ENCODE measurements at regions not wholly inside any gene's neighbourhood (a gene's known extent, or its start where the extent isn't known, plus 50 kb on each side); places are given as distances from the start of the nearest gene placed in this dataset.

GRCh38 chr5:176725521-176726280 lies 78.4 kb downstream of the TSPAN17 start:
- H3K9me3 Mint-ChIP-seq (ENCODE audit: low read depth) = no peaks in the 10 kb centered on the region
- TF ChIP-seq, protein P1, sequence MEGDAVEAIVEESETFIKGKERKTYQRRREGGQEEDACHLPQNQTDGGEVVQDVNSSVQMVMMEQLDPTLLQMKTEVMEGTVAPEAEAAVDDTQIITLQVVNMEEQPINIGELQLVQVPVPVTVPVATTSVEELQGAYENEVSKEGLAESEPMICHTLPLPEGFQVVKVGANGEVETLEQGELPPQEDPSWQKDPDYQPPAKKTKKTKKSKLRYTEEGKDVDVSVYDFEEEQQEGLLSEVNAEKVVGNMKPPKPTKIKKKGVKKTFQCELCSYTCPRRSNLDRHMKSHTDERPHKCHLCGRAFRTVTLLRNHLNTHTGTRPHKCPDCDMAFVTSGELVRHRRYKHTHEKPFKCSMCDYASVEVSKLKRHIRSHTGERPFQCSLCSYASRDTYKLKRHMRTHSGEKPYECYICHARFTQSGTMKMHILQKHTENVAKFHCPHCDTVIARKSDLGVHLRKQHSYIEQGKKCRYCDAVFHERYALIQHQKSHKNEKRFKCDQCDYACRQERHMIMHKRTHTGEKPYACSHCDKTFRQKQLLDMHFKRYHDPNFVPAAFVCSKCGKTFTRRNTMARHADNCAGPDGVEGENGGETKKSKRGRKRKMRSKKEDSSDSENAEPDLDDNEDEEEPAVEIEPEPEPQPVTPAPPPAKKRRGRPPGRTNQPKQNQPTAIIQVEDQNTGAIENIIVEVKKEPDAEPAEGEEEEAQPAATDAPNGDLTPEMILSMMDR (IDR thresholded peaks at IDR 0.05) = no peak
- H3K4me1 Mint-ChIP-seq (ENCODE audit: low read depth) = no peaks in the 10 kb centered on the region
- no peak overlapping the region for H3K27ac Mint-ChIP-seq (ENCODE audit: unreplicated experiment)
- peaks cover 73% of the 10 kb centered on the region for H3K27me3 Mint-ChIP-seq (ENCODE audit: low read depth)
- no peaks in the 10 kb centered on the region for H3K36me3 Mint-ChIP-seq (ENCODE audit: low read depth)
- no peak for DNase-seq (ENCODE audit: low spot score)
- no peak overlapping the region for H3K4me3 Mint-ChIP-seq (ENCODE audit: unreplicated experiment)

DNA sequence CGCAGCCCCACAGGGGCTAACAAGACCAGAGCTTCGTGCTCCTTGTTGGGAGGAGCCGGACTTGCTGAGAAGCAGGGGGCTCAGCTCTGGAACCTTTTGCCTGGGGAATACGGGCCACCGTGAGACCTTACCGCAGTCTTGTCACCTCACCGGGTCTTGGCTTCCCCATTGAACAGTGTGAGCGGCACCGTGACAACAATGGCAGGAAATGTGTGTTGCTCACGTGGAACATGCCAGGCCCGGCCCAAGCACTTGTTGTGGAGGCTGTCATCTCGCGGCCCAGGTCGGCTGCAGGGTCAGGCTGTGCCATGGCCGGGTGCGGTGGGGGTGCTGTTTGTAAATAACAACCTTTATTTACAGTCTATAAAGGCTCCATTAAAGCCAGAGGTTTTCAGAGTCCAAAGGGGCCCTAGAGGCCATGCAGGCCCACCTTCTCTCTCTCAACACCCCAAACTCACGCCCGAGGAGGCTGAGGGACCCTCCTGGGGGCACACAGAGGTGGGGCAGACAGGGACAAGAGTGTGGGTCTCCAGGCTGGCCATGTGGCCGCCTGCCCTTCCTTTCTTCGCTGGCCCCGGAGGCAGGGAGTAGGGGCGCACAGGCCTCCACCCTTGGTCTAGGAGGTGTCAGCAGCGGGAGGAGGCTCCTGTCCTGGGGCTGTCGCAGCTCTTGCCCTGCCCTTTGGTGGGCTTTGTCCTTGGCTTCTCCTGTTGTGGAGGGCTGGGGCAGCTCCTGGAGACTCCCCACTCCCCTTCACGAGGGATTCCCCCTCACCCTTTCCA lies 79.7 kb downstream of the TSPAN17 start:
- DNase-seq (ENCODE audit: low spot score) = no peak
- Mint-ChIP-seq H3K36me3 (ENCODE audit: low read depth) (peaks cover 1% of the 10 kb centered on the region), H3K9me3 (ENCODE audit: low read depth) (peaks cover 5% of the 10 kb centered on the region), H3K27me3 (ENCODE audit: low read depth) (peaks cover 75% of the 10 kb centered on the region), H3K27ac (ENCODE audit: unreplicated experiment) (no peak overlapping the region), H3K4me3 (ENCODE audit: unreplicated experiment) (no peak overlapping the region), H3K4me1 (ENCODE audit: low read depth) (no peaks in the 10 kb centered on the region)
- TF ChIP-seq, protein P1 (IDR thresholded peaks at IDR 0.05) = no peak

- Mint-ChIP-seq H3K27ac (ENCODE audit: unreplicated experiment) (no peak overlapping the region), H3K9me3 (ENCODE audit: low read depth) (peaks cover 5% of the 10 kb centered on the region), H3K27me3 (ENCODE audit: low read depth) (peaks cover 75% of the 10 kb centered on the region), H3K4me1 (ENCODE audit: low read depth) (no peaks in the 10 kb centered on the region), H3K4me3 (ENCODE audit: unreplicated experiment) (no peak overlapping the region), H3K36me3 (ENCODE audit: low read depth) (peaks cover 1% of the 10 kb centered on the region)
- TF ChIP-seq, protein P1 (IDR thresholded peaks at IDR 0.05) = no peak
- DNase-seq (ENCODE audit: low spot score) = no peak
Observed at GRCh38 chr5:176727528-176727900, 80.2 kb downstream of the TSPAN17 start.

DNA sequence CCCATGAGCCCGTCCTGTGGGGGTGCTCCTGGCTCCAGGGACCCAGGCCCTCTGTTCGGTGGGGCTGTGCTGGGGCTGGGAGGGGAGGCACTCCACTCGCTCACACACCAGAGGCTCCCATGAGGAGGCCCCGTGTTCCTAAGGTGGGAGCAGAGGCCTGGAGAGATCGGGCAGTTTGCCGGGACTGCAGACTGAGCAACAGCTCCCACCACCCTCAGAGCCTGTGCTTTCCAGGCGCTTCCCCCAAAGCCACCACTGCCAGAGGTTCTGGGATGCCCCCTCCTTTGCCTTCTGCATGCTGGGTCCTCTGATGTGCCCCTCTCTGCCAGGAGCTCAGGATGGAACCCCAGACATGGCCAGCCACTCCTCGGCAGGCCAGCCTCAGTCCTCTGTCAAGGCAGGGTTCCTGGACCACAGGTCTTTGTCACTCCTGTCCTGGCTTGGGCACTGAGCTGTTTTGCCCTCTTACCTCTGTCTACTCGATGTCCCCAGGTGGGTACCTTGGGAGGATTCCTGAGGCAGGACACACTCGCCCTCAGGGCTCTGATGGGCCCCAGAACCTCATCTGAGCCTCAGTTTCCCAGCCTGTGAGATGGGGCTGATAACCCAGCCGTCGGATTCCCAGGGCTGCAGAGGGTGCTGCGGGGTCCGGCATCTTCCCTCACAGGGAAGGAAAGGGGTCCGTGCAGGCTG lies 80.8 kb downstream of the TSPAN17 start:
- TF ChIP-seq, protein P1 (IDR thresholded peaks at IDR 0.05) = no peak
- no peak overlapping the region for H3K27ac Mint-ChIP-seq (ENCODE audit: unreplicated experiment)
- DNase-seq (ENCODE audit: low spot score) = peak; percentile 78
- H3K4me1 Mint-ChIP-seq (ENCODE audit: low read depth) = no peaks in the 10 kb centered on the region
- H3K36me3 Mint-ChIP-seq (ENCODE audit: low read depth) = peaks cover 1% of the 10 kb centered on the region
- H3K9me3 Mint-ChIP-seq (ENCODE audit: low read depth) = peaks cover 5% of the 10 kb centered on the region
- H3K4me3 Mint-ChIP-seq (ENCODE audit: unreplicated experiment) = no peak overlapping the region
- H3K27me3 Mint-ChIP-seq (ENCODE audit: low read depth) = peaks cover 76% of the 10 kb centered on the region

DNA sequence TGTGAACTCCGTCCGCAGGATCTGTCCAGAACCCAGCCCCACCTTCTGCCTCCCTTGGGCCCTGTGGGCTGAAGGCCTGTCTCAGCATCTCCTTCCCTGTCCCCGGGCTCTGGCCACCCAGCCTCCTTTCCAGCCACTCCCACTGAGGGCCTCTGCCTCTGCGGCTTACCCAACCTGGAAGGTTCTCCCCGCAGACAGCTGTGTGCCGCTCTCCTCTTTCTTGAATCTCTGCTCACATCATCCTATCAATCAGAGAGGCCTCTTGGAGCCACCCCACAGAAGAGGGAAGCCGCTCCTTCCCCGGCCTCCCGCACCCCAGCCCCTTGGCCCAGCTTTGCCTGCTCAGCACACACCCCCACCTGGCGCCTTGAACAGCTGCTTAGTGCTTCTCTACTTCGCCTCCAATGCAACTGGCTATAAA lies 81.5 kb upstream of the UNC5A start:
- peaks cover 1% of the 10 kb centered on the region for H3K36me3 Mint-ChIP-seq (ENCODE audit: low read depth)
- peak; percentile 83 for DNase-seq (ENCODE audit: low spot score)
- peaks cover 74% of the 10 kb centered on the region for H3K27me3 Mint-ChIP-seq (ENCODE audit: low read depth)
- H3K27ac Mint-ChIP-seq (ENCODE audit: unreplicated experiment) = no peak overlapping the region
- no peak overlapping the region for H3K4me3 Mint-ChIP-seq (ENCODE audit: unreplicated experiment)
- H3K4me1 Mint-ChIP-seq (ENCODE audit: low read depth) = no peaks in the 10 kb centered on the region
- TF ChIP-seq, protein P1 (IDR thresholded peaks at IDR 0.05) = no peak
- peaks cover 5% of the 10 kb centered on the region for H3K9me3 Mint-ChIP-seq (ENCODE audit: low read depth)
